ENCODE measurements at regions not wholly inside any gene's neighbourhood (a gene's known extent, or its start where the extent isn't known, plus 50 kb on each side); places are given as distances from the start of the nearest gene placed in this dataset.

DNA sequence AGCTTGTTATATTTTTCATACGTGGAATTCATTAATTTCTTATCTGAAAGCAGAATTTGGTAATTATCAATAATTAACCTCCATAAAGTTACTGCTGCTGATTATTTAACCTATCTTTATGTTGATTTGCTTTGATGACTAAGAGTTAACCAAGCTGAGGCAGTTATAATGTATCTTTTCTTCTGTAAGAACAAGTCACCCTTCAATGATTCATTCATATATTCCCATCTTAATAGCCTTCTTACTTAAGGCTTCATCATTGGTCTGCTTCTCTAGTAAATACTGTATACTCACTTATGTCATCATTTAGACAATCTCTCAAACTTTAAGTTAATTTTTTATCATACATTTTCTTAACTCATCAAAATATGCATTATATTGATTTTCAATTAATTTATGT, 592.2 kb downstream of the ANXA1 start:
- DNase-seq (no peak), ATAC-seq (ENCODE audit: insufficient read depth, low read depth) (no peak)
- no peaks in the 10 kb centered on the region for H3K4me1 ChIP-seq (ENCODE audit: insufficient read depth, low read length)

GRCh38 chr9:73745598-73745997, 593.9 kb downstream of the ANXA1 start:
- H3K27ac ChIP-seq (ENCODE audit: low read length): no peak overlapping the region
- no peak overlapping the region for H2AFZ ChIP-seq (ENCODE audit: low read depth, low read length)
- DNase-seq (no peak), ATAC-seq (ENCODE audit: insufficient read depth, low read depth) (no peak)
- no peak overlapping the region for H3K4me3 ChIP-seq (ENCODE audit: low read depth in 1 of 2, low read length in 2 of 2)
- H3K79me2 ChIP-seq (ENCODE audit: insufficient read depth, low read length): no peaks in the 10 kb centered on the region
- H3K4me1 ChIP-seq (ENCODE audit: insufficient read depth, low read length): no peaks in the 10 kb centered on the region
- H3K27me3 ChIP-seq (ENCODE audit: insufficient read depth, low read length, poor library complexity): no peaks in the 10 kb centered on the region
- peaks cover 3% of the 10 kb centered on the region for H3K9me3 ChIP-seq (ENCODE audit: insufficient read depth, low read length, severe bottlenecking)
- no peak overlapping the region for H3K9ac ChIP-seq (ENCODE audit: low read depth, low read length)
- no peak overlapping the region for H3K4me2 ChIP-seq (ENCODE audit: insufficient read depth, low read length)
- no peaks in the 10 kb centered on the region for H4K20me1 ChIP-seq (ENCODE audit: insufficient read depth, low read length)
- no peaks in the 10 kb centered on the region for H3K36me3 ChIP-seq (ENCODE audit: insufficient read depth, low read length)
- TF ChIP-seq EZH2 (IDR thresholded peaks at IDR 0.05; ENCODE audit: borderline replicate concordance, low read depth, low read length, severe bottlenecking): no peak
- TF ChIP-seq CTCF (IDR thresholded peaks at IDR 0.05; ENCODE audit: borderline replicate concordance, extremely low read depth, low read length, poor library complexity, severe bottlenecking): no peak

More for the DNA sequence above, 592.2 kb downstream of the ANXA1 start:
- Histone ChIP-seq H3K36me3 (ENCODE audit: insufficient read depth, low read length) (no peaks in the 10 kb centered on the region), H3K9ac (ENCODE audit: low read depth, low read length) (no peak overlapping the region), H3K4me3 (ENCODE audit: low read depth in 1 of 2, low read length in 2 of 2) (no peak overlapping the region), H3K27me3 (ENCODE audit: insufficient read depth, low read length, poor library complexity) (no peaks in the 10 kb centered on the region), H3K79me2 (ENCODE audit: insufficient read depth, low read length) (no peaks in the 10 kb centered on the region), H3K4me2 (ENCODE audit: insufficient read depth, low read length) (no peak overlapping the region), H3K9me3 (ENCODE audit: insufficient read depth, low read length, severe bottlenecking) (peaks cover 3% of the 10 kb centered on the region), H2AFZ (ENCODE audit: low read depth, low read length) (no peak overlapping the region), H3K27ac (ENCODE audit: low read length) (no peak overlapping the region), H4K20me1 (ENCODE audit: insufficient read depth, low read length) (no peaks in the 10 kb centered on the region)
- no peak for TF ChIP-seq EZH2 (IDR thresholded peaks at IDR 0.05; ENCODE audit: borderline replicate concordance, low read depth, low read length, severe bottlenecking)
- no peak for TF ChIP-seq CTCF (IDR thresholded peaks at IDR 0.05; ENCODE audit: borderline replicate concordance, extremely low read depth, low read length, poor library complexity, severe bottlenecking)

DNA sequence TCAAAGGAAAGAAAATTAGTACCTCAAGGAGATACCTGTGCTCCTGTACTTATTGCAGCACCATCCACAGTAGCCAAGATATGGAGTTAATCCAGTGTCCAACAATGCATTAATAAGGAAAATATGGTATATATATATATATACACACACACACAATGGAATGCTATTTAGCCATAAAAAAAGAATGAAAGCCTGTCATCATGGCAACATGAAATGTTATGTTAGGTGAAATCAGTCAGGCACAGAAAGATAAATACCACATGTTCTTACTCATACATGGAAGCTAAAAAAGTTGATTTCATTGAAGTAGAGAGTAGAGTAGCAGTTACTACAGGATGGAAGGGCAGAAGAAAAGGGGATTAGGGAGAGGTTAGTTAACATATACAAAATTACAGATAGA, 601.5 kb downstream of the ANXA1 start:
- Histone ChIP-seq H3K9me3 (ENCODE audit: insufficient read depth, low read length, severe bottlenecking) (no peaks in the 10 kb centered on the region), H3K4me2 (ENCODE audit: insufficient read depth, low read length) (no peak overlapping the region), H3K27me3 (ENCODE audit: insufficient read depth, low read length, poor library complexity) (no peaks in the 10 kb centered on the region), H2AFZ (ENCODE audit: low read depth, low read length) (no peak overlapping the region), H3K4me3 (ENCODE audit: low read depth in 1 of 2, low read length in 2 of 2) (no peak overlapping the region), H3K36me3 (ENCODE audit: insufficient read depth, low read length) (no peaks in the 10 kb centered on the region), H3K9ac (ENCODE audit: low read depth, low read length) (no peak overlapping the region), H3K27ac (ENCODE audit: low read length) (no peak overlapping the region), H4K20me1 (ENCODE audit: insufficient read depth, low read length) (no peaks in the 10 kb centered on the region), H3K4me1 (ENCODE audit: insufficient read depth, low read length) (no peaks in the 10 kb centered on the region), H3K79me2 (ENCODE audit: insufficient read depth, low read length) (no peaks in the 10 kb centered on the region)
- DNase-seq: no peak
- ATAC-seq (ENCODE audit: insufficient read depth, low read depth): no peak
- TF ChIP-seq EZH2 (IDR thresholded peaks at IDR 0.05; ENCODE audit: borderline replicate concordance, low read depth, low read length, severe bottlenecking) (no peak), CTCF (IDR thresholded peaks at IDR 0.05; ENCODE audit: borderline replicate concordance, extremely low read depth, low read length, poor library complexity, severe bottlenecking) (no peak)

- no peak overlapping the region for H3K4me3 ChIP-seq (ENCODE audit: low read depth in 1 of 2, low read length in 2 of 2)
- no peak for TF ChIP-seq CTCF (IDR thresholded peaks at IDR 0.05; ENCODE audit: borderline replicate concordance, extremely low read depth, low read length, poor library complexity, severe bottlenecking)
- TF ChIP-seq EZH2 (IDR thresholded peaks at IDR 0.05; ENCODE audit: borderline replicate concordance, low read depth, low read length, severe bottlenecking): no peak
- no peaks in the 10 kb centered on the region for H3K4me1 ChIP-seq (ENCODE audit: insufficient read depth, low read length)
- no peak overlapping the region for H3K4me2 ChIP-seq (ENCODE audit: insufficient read depth, low read length)
- H3K27me3 ChIP-seq (ENCODE audit: insufficient read depth, low read length, poor library complexity): no peaks in the 10 kb centered on the region
- no peaks in the 10 kb centered on the region for H3K9me3 ChIP-seq (ENCODE audit: insufficient read depth, low read length, severe bottlenecking)
- no peaks in the 10 kb centered on the region for H3K79me2 ChIP-seq (ENCODE audit: insufficient read depth, low read length)
- no peak for ATAC-seq (ENCODE audit: insufficient read depth, low read depth)
- DNase-seq: no peak
- peak overlapping the region; percentile 5; the same call in 1 of the 2 replicates for H2AFZ ChIP-seq (ENCODE audit: low read depth, low read length)
- H3K9ac ChIP-seq (ENCODE audit: low read depth, low read length): no peak overlapping the region
- no peaks in the 10 kb centered on the region for H4K20me1 ChIP-seq (ENCODE audit: insufficient read depth, low read length)
- H3K36me3 ChIP-seq (ENCODE audit: insufficient read depth, low read length): no peaks in the 10 kb centered on the region
- H3K27ac ChIP-seq (ENCODE audit: low read length): no peak overlapping the region
These were observed 610.2 kb downstream of the ANXA1 start for GRCh38 chr9:73761905-73762304.
